Lower lobe of right lung (tissue), 2 donors: ENCODE measurements at regions not wholly inside any gene's neighbourhood (a gene's known extent, or its start where the extent isn't known, plus 50 kb on each side); places are given as distances from the start of the nearest gene placed in this dataset.

Experiments
- ATAC-seq, 2 donors: fragments of 200-7000 bp; cut with Tn5 transposase; one replicate each; pipeline ENCODE4 v1.9.1; 2020 to 2022; ENCODE audit warnings: mild to moderate bottlenecking in 2 of 2, moderate library complexity in 2 of 2
- DNase-seq: peaks from one replicate; pipeline ENCODE4 v3.0.0-alpha.2; 2020
- H3K27ac ChIP-seq: fragments of 200-600 bp; one replicate; pipeline ENCODE4 v1.8.0; 2022
- H3K27me3 ChIP-seq: fragments of 200-600 bp; one replicate; pipeline ENCODE4 v1.8.0; 2022; ENCODE audit warnings: low read depth
- H3K36me3 ChIP-seq: fragments of 200-600 bp; one replicate; pipeline ENCODE4 v1.8.0; 2022; ENCODE audit warnings: mild to moderate bottlenecking
- H3K4me1 ChIP-seq: fragments of 200-600 bp; one replicate; pipeline ENCODE4 v1.8.0; 2022
- H3K4me3 ChIP-seq: fragments of 200-600 bp; one replicate; pipeline ENCODE4 v1.8.0; 2022; ENCODE audit warnings: mild to moderate bottlenecking
- H3K9me3 ChIP-seq: fragments of 200-600 bp; one replicate; pipeline ENCODE4 v1.8.0; 2022
- intact Hi-C: fragments of 100-400 bp; cut with DNase I; formaldehyde crosslinking; loops from one replicate; pipeline ENCODE4 v1.11.0; 2022
- TF ChIP-seq, protein P1 (sequence below): fragments of 200-600 bp; IDR thresholded peaks from one replicate; pipeline ENCODE4 v1.8.0; 2022; ENCODE audit warnings: antibody characterized with exemption, mild to moderate bottlenecking
- donor health status: DM: no; HTN: yes; CAD: no; lungs with severe emphysema.

DNA sequence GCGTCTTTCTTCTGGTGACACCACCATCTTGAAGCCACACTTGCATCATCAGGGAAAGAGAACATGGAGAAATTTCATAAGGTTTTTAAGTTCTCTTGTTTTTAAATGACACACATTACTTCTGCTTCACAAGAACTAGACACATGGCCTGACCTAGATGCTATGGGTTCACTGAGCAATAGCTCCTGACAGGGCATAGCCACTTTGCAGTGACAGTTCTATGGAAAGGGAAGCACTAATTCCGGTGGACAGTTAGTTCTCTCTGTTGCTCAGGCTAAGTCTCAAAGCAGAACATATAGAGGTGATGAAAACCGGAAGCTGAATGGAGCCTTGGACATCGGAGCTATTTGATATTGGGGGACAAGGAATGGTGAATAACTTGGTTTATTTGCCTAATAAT is 940.1 kb upstream of the WWC1 start:
- Histone ChIP-seq H3K9me3 (no peaks in the 10 kb centered on the region), H3K4me1 (no peaks in the 10 kb centered on the region), H3K27ac (no peak overlapping the region), H3K36me3 (no peaks in the 10 kb centered on the region), H3K4me3 (no peak overlapping the region), H3K27me3 (no peaks in the 10 kb centered on the region)
- no peak for ATAC-seq
- intact Hi-C loops: no loop called here
- TF ChIP-seq, protein P1, sequence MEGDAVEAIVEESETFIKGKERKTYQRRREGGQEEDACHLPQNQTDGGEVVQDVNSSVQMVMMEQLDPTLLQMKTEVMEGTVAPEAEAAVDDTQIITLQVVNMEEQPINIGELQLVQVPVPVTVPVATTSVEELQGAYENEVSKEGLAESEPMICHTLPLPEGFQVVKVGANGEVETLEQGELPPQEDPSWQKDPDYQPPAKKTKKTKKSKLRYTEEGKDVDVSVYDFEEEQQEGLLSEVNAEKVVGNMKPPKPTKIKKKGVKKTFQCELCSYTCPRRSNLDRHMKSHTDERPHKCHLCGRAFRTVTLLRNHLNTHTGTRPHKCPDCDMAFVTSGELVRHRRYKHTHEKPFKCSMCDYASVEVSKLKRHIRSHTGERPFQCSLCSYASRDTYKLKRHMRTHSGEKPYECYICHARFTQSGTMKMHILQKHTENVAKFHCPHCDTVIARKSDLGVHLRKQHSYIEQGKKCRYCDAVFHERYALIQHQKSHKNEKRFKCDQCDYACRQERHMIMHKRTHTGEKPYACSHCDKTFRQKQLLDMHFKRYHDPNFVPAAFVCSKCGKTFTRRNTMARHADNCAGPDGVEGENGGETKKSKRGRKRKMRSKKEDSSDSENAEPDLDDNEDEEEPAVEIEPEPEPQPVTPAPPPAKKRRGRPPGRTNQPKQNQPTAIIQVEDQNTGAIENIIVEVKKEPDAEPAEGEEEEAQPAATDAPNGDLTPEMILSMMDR: no peak
- DNase-seq: no peak

DNA sequence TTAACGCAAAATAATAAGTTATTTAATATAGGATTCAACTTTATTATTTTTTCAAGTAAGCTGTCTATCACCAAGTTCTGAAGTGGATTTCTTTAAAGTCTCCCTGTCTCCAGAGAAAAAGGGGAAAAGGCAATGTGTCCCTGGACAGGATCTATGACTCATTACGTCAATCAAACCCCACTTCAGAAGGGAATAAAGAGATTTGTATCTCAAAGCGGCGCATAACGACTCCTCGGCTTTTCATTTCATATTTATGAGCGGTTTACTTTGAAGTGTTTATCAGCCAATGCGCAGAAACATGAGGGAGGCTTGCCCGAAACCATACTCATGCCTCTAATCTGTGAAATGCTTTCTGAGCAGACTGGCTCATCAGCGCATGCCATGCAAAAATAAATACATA is 938.6 kb upstream of the WWC1 start:
- TF ChIP-seq, protein P1: no peak
- Histone ChIP-seq H3K36me3 (no peaks in the 10 kb centered on the region), H3K4me1 (no peaks in the 10 kb centered on the region), H3K27ac (no peak overlapping the region), H3K27me3 (no peaks in the 10 kb centered on the region), H3K4me3 (no peak overlapping the region), H3K9me3 (no peaks in the 10 kb centered on the region)
- ATAC-seq: no peak
- intact Hi-C loops: no loop called here
- DNase-seq: no peak

DNA sequence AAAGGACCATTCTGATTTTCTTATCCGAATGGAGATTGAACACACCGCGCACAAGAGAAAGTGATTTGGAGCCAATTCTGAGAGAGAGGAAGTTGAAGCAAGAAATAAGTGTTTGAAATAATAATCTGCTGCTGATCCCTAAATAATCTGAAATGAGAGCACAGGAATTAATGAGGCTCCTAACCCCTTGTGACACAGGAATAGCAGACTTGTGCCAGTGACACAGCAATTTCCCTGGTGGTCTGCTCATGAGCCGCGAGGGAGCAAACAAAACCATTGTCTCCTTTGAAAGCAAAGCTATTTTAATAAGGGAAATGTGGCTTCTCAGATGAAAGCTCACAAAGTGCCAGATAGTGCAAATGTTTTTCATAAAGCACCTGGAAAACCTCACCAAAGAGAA is 936.1 kb upstream of the WWC1 start:
- no peak for DNase-seq

DNA sequence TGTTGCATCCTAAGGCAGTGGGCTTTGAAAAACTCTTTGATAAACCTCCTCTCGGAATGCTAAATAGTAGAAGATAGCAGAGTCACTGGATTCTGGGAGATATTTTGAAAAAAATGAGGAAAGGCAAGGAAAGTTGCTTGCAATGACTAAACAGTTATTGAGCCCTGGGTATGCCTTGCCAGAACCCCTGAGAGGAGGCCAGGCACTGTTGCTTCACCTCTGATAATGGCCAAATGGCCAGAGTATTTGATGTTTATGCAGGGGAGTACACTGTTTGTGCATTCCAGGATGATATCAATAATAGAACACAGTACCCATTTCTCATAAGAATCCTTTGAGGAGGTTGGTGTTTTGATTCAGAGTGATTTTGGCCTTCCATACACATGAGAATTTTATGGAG is 935.1 kb upstream of the WWC1 start:
- no peak for ATAC-seq
- DNase-seq: no peak

More for the DNA sequence above, 936.1 kb upstream of the WWC1 start:
- Histone ChIP-seq H3K27me3 (no peaks in the 10 kb centered on the region), H3K27ac (no peak overlapping the region), H3K36me3 (no peaks in the 10 kb centered on the region), H3K9me3 (no peaks in the 10 kb centered on the region), H3K4me1 (no peaks in the 10 kb centered on the region), H3K4me3 (no peak overlapping the region)
- no peak for ATAC-seq
- TF ChIP-seq, protein P1: no peak
- intact Hi-C loops: no loop called here

DNA sequence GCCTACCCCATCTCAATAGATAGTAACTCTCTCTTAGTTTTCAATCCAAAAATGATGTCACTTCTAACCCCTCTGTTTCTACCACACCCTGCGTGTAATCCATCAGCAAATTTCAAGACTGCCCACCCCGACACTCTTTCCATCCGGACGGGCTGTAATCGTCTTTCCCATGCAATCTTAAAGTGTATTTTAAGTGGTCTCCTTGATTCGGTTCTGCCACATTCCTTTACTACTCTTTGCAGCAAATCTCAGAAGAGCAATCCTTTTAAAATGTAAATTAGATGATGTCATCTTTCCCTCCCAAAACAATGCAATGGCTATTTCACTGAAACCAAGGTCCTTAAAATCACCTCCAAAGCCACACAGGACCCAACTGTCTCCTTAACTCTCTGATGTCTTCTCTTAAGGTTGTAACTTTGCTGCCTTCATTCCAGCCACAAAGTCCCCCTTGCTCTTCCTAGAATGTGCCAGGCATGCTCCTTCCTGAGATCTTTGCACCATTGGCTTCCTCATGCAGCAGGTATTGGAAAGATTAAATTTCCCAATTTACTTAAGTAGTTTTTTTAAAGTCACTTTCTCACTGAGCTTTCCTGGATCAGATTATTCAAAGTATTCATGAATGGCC is 932.5 kb upstream of the WWC1 start:
- DNase-seq (no peak), ATAC-seq (no peak)
- Histone ChIP-seq H3K4me3 (no peak overlapping the region), H3K4me1 (no peaks in the 10 kb centered on the region), H3K9me3 (peaks cover 10% of the 10 kb centered on the region), H3K36me3 (no peaks in the 10 kb centered on the region), H3K27me3 (no peaks in the 10 kb centered on the region), H3K27ac (no peak overlapping the region)
- intact Hi-C loops: no loop called here
- TF ChIP-seq, protein P1: no peak

More for the DNA sequence above, 935.1 kb upstream of the WWC1 start:
- Histone ChIP-seq H3K9me3 (no peaks in the 10 kb centered on the region), H3K36me3 (no peaks in the 10 kb centered on the region), H3K4me3 (no peak overlapping the region), H3K4me1 (no peaks in the 10 kb centered on the region), H3K27me3 (no peaks in the 10 kb centered on the region), H3K27ac (no peak overlapping the region)
- intact Hi-C loops: no loop called here
- TF ChIP-seq, protein P1: no peak
